ENCODE measurements at regions not wholly inside any gene's neighbourhood (a gene's known extent, or its start where the extent isn't known, plus 50 kb on each side); places are given as distances from the start of the nearest gene placed in this dataset.

GRCh38 chr1:30409476-30410152 lies 313.8 kb downstream of the MATN1 start (continued):
- no peak for TF ChIP-seq YY1 (IDR thresholded peaks at IDR 0.05; ENCODE audit: insufficient read depth, insufficient replicate concordance, low read depth, low read length)
- no peak for TF ChIP-seq ZNF790 (CRISPR knock-in tag; IDR thresholded peaks at IDR 0.05; ENCODE audit: borderline replicate concordance)
- TF ChIP-seq MAZ (IDR thresholded peaks at IDR 0.05; ENCODE audit: borderline replicate concordance, low read depth, low read length), result no peak
- TF ChIP-seq MAZ (CRISPR knock-in tag; IDR thresholded peaks at IDR 0.05; ENCODE audit: low read depth), result no peak
- TF ChIP-seq ZNF589 (CRISPR knock-in tag; conservative IDR thresholded peaks at IDR 0.05), result no peak
- TF ChIP-seq CENPT (CRISPR knock-in tag; IDR thresholded peaks at IDR 0.05; ENCODE audit: low read depth), result no peak
- no peak for TF ChIP-seq ZNF10 (CRISPR knock-in tag; IDR thresholded peaks at IDR 0.05; ENCODE audit: borderline replicate concordance, low read depth)
- no peak for TF ChIP-seq NCOR1 (IDR thresholded peaks at IDR 0.05; ENCODE audit: borderline replicate concordance, low read length)
- TF ChIP-seq TEAD2 (CRISPR knock-in tag; IDR thresholded peaks at IDR 0.05), result no peak
- no peak for TF ChIP-seq ATF5 (CRISPR knock-in tag; IDR thresholded peaks at IDR 0.05; ENCODE audit: low read depth)
- TF ChIP-seq ZNF431 (CRISPR knock-in tag; IDR thresholded peaks at IDR 0.05; ENCODE audit: borderline replicate concordance, low read depth), result no peak
- no peak for TF ChIP-seq ARID3A (IDR thresholded peaks at IDR 0.05; ENCODE audit: low read depth, low read length)
- no peak for TF ChIP-seq KLF15 (CRISPR knock-in tag; IDR thresholded peaks at IDR 0.05; ENCODE audit: borderline replicate concordance)
- TF ChIP-seq MXD4 (CRISPR knock-in tag; IDR thresholded peaks at IDR 0.05), result no peak
